Neutrophil (primary cell): ENCODE measurements at regions not wholly inside any gene's neighbourhood (a gene's known extent, or its start where the extent isn't known, plus 50 kb on each side); places are given as distances from the start of the nearest gene placed in this dataset.
"Not testable (repeated sequence)": the region's sequence is repeated elsewhere in the genome, so short reads cannot be mapped to it uniquely, and the experiment has no call there.

Source experiments
- H3K27ac ChIP-seq: fragments of 200-600 bp; sonication (generic); 2 replicates; pipeline ENCODE4 v1.5.1; 2016; ENCODE audit warnings: mild to moderate bottlenecking, moderate library complexity
- H3K27me3 ChIP-seq: fragments of 200-600 bp; sonication (generic); 2 replicates; pipeline ENCODE4 v1.6.0; 2016; ENCODE audit warnings: mild to moderate bottlenecking
- H3K36me3 ChIP-seq: fragments of 200-600 bp; sonication (generic); 2 replicates; pipeline ENCODE4 v1.5.1; 2017
- H3K4me1 ChIP-seq, 2 experiments: fragments of 200-600 bp in 1 of 2; sonication (generic) in 1 of 2; 1 replicate in 1 of 2; 2 replicates in 1 of 2; pipeline versions ENCODE4 v1.5.1 to v1.6.1; 2013 to 2016; ENCODE audit warnings: low read depth in 1 of 2, low read length in 1 of 2, mild to moderate bottlenecking in 1 of 2, moderate library complexity in 1 of 2; ENCODE audit not compliant: control insufficient read depth in 1 of 2, insufficient read depth in 1 of 2
- H3K4me3 ChIP-seq, 2 experiments: fragments of 200-600 bp in 1 of 2; sonication (generic) in 1 of 2; 1 replicate in 1 of 2; 2 replicates in 1 of 2; pipeline ENCODE4 v1.5.1; 2013 to 2016; ENCODE audit warnings: low read depth in 1 of 2, low read length in 1 of 2, mild to moderate bottlenecking in 1 of 2, moderate library complexity in 1 of 2
- H3K9me3 ChIP-seq: fragments of 200-600 bp; sonication (generic); 2 replicates; pipeline ENCODE4 v1.5.1; 2016
- CTCF ChIP-seq: fragments of 200-600 bp; sonication (generic); IDR thresholded peaks from 2 replicates; pipeline ENCODE4 v1.5.1; 2016; ENCODE audit warnings: antibody characterized with exemption

DNA sequence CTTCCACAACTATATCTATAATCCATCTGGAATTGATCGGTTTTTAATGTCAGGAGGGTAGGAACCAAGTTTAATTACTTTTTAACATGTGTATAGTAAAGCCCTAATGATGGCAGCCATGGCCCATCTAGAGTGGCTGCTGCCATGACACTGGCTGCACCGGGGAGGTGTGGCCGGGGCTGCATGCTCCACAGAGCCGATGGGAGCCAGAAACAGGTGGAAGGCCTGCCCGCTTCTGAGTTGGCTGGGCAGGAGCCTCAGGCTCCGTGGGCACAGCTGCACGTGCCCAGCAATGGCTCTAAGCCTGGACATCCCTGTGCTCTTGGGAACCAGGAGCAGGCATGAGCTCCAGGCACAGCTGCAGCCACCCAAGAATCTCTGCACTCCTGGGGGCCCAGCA lies 73.0 kb downstream of the GBP6 start:
- Histone ChIP-seq H3K4me3 (no peak overlapping the region), H3K9me3 (no peaks in the 10 kb centered on the region), H3K36me3 (no peaks in the 10 kb centered on the region), H3K4me1 (no peaks in the 10 kb centered on the region), H3K27ac (no peak overlapping the region), H3K27me3 (no peaks in the 10 kb centered on the region)
- TF ChIP-seq CTCF = no peak

DNA sequence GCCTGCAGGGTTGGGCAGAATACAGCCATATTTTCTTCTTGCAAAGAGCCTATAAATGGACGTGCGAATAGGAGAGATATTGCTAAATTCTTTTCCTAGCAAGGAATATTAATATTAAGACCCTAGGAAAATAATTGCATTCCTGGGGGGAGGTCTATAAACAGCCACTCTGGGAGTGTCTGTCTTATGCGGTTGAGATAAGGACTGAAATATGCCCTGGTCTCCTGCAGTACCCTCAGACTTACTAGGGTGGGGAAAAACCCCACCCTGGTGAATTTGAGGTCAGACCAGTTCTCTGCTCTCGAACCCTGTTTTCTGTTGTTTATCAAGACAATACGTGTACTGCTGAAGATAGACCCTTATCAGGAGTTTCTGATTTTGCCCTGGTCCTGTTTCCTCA lies 74.4 kb downstream of the GBP6 start:
- H3K4me1 ChIP-seq, H3K4me3 ChIP-seq, H3K36me3 ChIP-seq, H3K27me3 ChIP-seq, H3K9me3 ChIP-seq, H3K27ac ChIP-seq: not testable (repeated sequence)

DNA sequence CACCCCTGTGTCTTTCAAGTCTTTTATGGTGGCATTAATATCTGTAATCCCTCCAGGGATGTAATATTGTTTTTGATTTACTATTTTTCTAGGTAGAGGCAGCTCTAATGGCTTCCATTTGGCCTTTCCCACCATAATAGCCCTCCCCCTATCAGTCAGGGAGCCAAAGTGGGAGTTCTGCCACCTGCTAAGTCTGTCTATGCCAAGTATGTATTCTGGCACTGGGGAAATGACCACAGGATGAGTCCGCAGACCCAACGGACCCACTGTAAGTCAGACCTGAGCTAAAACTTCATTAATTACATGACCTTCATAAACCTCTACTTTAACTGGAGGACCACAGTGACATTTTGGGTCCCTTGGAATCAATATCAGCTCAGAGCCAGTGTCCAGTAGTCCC lies 77.1 kb downstream of the GBP6 start:
- Histone ChIP-seq H3K27me3 (no peaks in the 10 kb centered on the region), H3K27ac (no peak overlapping the region)
- no peak for TF ChIP-seq CTCF

DNA sequence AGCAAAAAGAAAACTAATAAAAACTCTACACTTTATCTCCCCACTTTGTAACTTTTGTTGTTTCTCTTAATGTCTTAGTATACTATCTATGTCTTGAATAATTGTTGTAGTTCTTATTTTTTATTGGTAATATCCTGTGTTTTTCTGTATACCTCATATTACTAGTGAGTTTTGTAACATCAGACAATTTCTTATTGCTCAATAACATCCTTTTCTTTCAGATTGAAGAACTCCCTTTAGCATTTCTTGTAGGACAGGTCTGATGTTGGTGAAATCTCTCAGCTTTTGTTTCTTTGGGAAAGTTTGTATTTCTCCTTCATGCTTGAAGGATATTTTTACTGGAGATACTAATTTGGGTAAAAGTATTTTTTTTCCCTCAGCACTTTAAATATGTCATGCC lies 79.8 kb upstream of the LRRC8B start:
- TF ChIP-seq CTCF = no peak

More for the DNA sequence above, 77.1 kb downstream of the GBP6 start:
- Histone ChIP-seq H3K4me3 (no peak overlapping the region), H3K4me1 (peaks cover 0 to 4% of the 10 kb centered on the region in 2 experiments), H3K36me3 (no peaks in the 10 kb centered on the region), H3K9me3 (no peaks in the 10 kb centered on the region)

GRCh38 chr1:89451011-89451410 lies 73.6 kb upstream of the LRRC8B start:
- no peaks in the 10 kb centered on the region for H3K9me3 ChIP-seq
- H3K36me3 ChIP-seq = no peaks in the 10 kb centered on the region
- H3K4me1 ChIP-seq = no peaks in the 10 kb centered on the region
- H3K27ac ChIP-seq = no peak overlapping the region
- no peaks in the 10 kb centered on the region for H3K27me3 ChIP-seq
- no peak overlapping the region for H3K4me3 ChIP-seq
- no peak for TF ChIP-seq CTCF

More for the DNA sequence above, 79.8 kb upstream of the LRRC8B start:
- Histone ChIP-seq H3K4me1 (peaks cover 0 to 4% of the 10 kb centered on the region in 2 experiments), H3K36me3 (no peaks in the 10 kb centered on the region), H3K27me3 (no peaks in the 10 kb centered on the region), H3K9me3 (no peaks in the 10 kb centered on the region), H3K4me3 (no peak overlapping the region), H3K27ac (no peak overlapping the region)

- no peaks in the 10 kb centered on the region for H3K4me1 ChIP-seq
- H3K27me3 ChIP-seq = no peaks in the 10 kb centered on the region
- TF ChIP-seq CTCF = no peak
- no peaks in the 10 kb centered on the region for H3K36me3 ChIP-seq
- no peak overlapping the region for H3K4me3 ChIP-seq
- no peak overlapping the region for H3K27ac ChIP-seq
- no peaks in the 10 kb centered on the region for H3K9me3 ChIP-seq
Measured at GRCh38 chr1:89453123-89453972, 71.3 kb upstream of the LRRC8B start.
